ENCODE measurements at regions not wholly inside any gene's neighbourhood (a gene's known extent, or its start where the extent isn't known, plus 50 kb on each side); places are given as distances from the start of the nearest gene placed in this dataset.

DNA sequence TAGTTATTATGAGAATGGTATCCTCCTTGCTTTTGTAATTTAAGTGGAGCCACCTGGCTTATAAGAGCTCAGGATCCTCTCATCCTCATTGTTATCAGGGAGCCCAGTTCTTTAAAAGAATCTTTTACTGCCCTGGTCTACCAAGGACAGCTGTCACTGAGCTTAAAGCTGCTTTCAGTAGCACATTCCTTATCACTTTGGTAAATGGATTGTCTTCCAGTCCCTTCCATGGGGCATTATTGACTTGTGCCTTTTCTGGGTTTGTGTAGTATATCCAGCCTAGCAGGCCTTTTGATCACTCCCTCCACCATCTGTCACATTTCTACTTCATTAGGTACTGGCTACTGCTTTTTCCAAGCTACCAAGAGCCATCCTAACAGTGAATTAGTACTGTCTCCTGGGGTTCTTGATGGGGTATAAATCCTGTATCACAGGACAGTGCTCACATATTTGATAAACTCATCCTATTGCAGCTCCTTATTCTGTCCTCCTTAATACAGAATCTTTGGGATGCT, 208.9 kb downstream of the TMEM26 start:
- Histone ChIP-seq H2BK120ac (ENCODE audit: insufficient read depth, low read length, poor library complexity) (no peak overlapping the region), H3K27ac (ENCODE audit: low read depth, low read length) (no peak overlapping the region), H4K8ac (ENCODE audit: low read depth, low read length) (no peak overlapping the region), H3K4me1 (ENCODE audit: control insufficient read depth in 1 of 2, insufficient read depth in 2 of 2, low read length in 2 of 2) (no peaks in the 10 kb centered on the region), H3K9ac (ENCODE audit: low read length) (no peak overlapping the region), H3K18ac (ENCODE audit: low read length) (no peak overlapping the region), H3K79me1 (ENCODE audit: low read length) (no peaks in the 10 kb centered on the region), H3K4me2 (ENCODE audit: low read length) (no peak overlapping the region), H2BK5ac (ENCODE audit: low read depth, low read length, poor library complexity) (no peak overlapping the region), H2BK12ac (ENCODE audit: low read length) (no peak overlapping the region), H2AK5ac (ENCODE audit: low read length) (no peak overlapping the region), H3K36me3 (ENCODE audit: control insufficient read depth in 1 of 2, insufficient read depth in 2 of 2, low read length in 2 of 2) (no peaks in the 10 kb centered on the region), H3K4me3 (ENCODE audit: low read depth, low read length) (no peak overlapping the region), H4K91ac (ENCODE audit: low read depth, low read length) (no peak overlapping the region), H3K14ac (ENCODE audit: low read length) (no peak overlapping the region), H3K23ac (ENCODE audit: low read length) (no peak overlapping the region), H3K4ac (ENCODE audit: low read depth, low read length) (no peak overlapping the region), H2AFZ (ENCODE audit: insufficient read depth, low read length, poor library complexity) (no peak overlapping the region), H4K12ac (ENCODE audit: low read depth, low read length) (no peak overlapping the region), H3K27me3 (ENCODE audit: insufficient read depth, low read length) (no peaks in the 10 kb centered on the region), H3K79me2 (ENCODE audit: control insufficient read depth, insufficient read depth, low read length, poor library complexity) (no peaks in the 10 kb centered on the region), H3K9me3 (ENCODE audit: insufficient read depth, low read depth, low read length) (no peaks in the 10 kb centered on the region)
- DNase-seq, result no peak

DNA sequence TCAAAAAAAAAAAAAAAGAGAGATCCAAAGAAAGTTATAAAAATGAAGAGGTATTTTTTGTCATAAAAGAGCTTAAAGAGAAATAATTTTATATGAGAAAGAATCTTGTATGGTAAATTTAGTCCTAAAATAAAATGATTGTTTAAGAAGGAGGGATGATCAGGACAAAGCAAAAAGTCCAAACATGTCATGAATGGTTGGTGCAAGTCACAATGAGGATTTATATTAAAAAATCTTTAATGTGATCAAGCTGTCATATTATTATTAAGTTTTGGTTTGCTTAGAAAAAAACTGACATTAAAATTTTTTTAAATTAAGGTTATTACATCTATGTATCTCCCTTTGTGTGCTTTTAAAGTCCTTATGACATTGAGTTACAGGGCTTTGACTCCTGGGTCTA, 220.4 kb downstream of the TMEM26 start:
- Histone ChIP-seq H2BK12ac (ENCODE audit: low read length) (no peak overlapping the region), H3K36me3 (ENCODE audit: control insufficient read depth in 1 of 2, insufficient read depth in 2 of 2, low read length in 2 of 2) (no peaks in the 10 kb centered on the region), H4K91ac (ENCODE audit: low read depth, low read length) (no peak overlapping the region), H4K8ac (ENCODE audit: low read depth, low read length) (no peak overlapping the region), H3K4ac (ENCODE audit: low read depth, low read length) (no peak overlapping the region), H3K14ac (ENCODE audit: low read length) (no peak overlapping the region), H3K79me1 (ENCODE audit: low read length) (no peaks in the 10 kb centered on the region), H3K4me2 (ENCODE audit: low read length) (no peak overlapping the region), H3K27me3 (ENCODE audit: insufficient read depth, low read length) (no peaks in the 10 kb centered on the region), H2AFZ (ENCODE audit: insufficient read depth, low read length, poor library complexity) (no peak overlapping the region), H2AK5ac (ENCODE audit: low read length) (no peak overlapping the region), H3K4me3 (ENCODE audit: low read depth, low read length) (no peak overlapping the region), H2BK120ac (ENCODE audit: insufficient read depth, low read length, poor library complexity) (no peak overlapping the region), H3K9ac (ENCODE audit: low read length) (no peak overlapping the region), H3K79me2 (ENCODE audit: control insufficient read depth, insufficient read depth, low read length, poor library complexity) (no peaks in the 10 kb centered on the region), H4K12ac (ENCODE audit: low read depth, low read length) (no peak overlapping the region), H2BK5ac (ENCODE audit: low read depth, low read length, poor library complexity) (no peak overlapping the region), H3K4me1 (ENCODE audit: control insufficient read depth in 1 of 2, insufficient read depth in 2 of 2, low read length in 2 of 2) (no peaks in the 10 kb centered on the region), H3K9me3 (ENCODE audit: insufficient read depth, low read depth, low read length) (peaks cover 3% of the 10 kb centered on the region), H3K27ac (ENCODE audit: low read depth, low read length) (no peak overlapping the region), H3K23ac (ENCODE audit: low read length) (no peak overlapping the region), H3K18ac (ENCODE audit: low read length) (no peak overlapping the region)
- no peak for DNase-seq

DNA sequence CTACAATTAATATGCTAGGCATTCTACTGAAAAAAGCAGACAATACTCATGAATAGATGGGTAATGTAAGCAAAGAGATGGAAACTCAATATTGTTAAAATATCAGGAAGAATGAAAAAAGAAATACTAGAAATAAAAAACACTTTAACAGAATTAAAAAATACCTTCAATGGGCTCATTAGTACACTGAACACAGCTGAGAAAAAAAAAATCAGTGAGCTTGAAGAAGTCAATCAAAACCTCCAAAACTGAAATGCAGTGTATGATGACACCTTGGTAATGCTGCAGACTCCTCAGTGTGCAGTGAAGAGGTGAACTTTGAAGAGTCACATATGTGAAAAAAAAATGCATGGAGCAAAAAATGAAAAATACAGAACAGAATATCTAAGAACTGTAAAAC, 227.2 kb downstream of the TMEM26 start:
- Histone ChIP-seq H3K18ac (ENCODE audit: low read length) (no peak overlapping the region), H4K91ac (ENCODE audit: low read depth, low read length) (no peak overlapping the region)

DNA sequence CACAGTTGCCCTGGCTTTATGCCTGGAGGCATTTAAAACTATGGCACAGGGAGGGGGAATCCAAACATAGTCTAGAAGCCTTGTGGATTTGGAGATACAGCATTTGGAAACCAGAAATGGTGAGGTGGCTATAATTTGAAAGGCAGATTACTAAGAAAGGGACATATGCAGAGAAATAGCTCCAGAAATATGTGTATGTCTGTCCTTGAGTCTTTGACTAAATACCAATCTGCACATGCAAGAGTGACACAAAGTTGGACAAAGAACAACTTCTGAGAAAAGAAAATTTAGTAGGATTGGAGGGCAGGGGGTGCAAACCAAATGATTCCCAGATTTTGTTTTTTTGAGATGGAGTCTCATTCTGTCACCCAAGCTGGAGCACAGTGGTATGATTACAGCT, 229.6 kb downstream of the TMEM26 start:
- Histone ChIP-seq H3K18ac (ENCODE audit: low read length) (no peak overlapping the region), H3K14ac (ENCODE audit: low read length) (no peak overlapping the region), H3K4me3 (ENCODE audit: low read depth, low read length) (no peak overlapping the region), H3K23ac (ENCODE audit: low read length) (no peak overlapping the region), H4K12ac (ENCODE audit: low read depth, low read length) (no peak overlapping the region), H2AFZ (ENCODE audit: insufficient read depth, low read length, poor library complexity) (no peak overlapping the region), H3K36me3 (ENCODE audit: control insufficient read depth in 1 of 2, insufficient read depth in 2 of 2, low read length in 2 of 2) (no peaks in the 10 kb centered on the region), H2BK12ac (ENCODE audit: low read length) (no peak overlapping the region), H3K79me2 (ENCODE audit: control insufficient read depth, insufficient read depth, low read length, poor library complexity) (no peaks in the 10 kb centered on the region), H2AK5ac (ENCODE audit: low read length) (no peak overlapping the region), H2BK5ac (ENCODE audit: low read depth, low read length, poor library complexity) (no peak overlapping the region), H4K91ac (ENCODE audit: low read depth, low read length) (no peak overlapping the region), H3K4me1 (ENCODE audit: control insufficient read depth in 1 of 2, insufficient read depth in 2 of 2, low read length in 2 of 2) (no peaks in the 10 kb centered on the region), H3K4me2 (ENCODE audit: low read length) (no peak overlapping the region), H4K8ac (ENCODE audit: low read depth, low read length) (no peak overlapping the region), H3K9me3 (ENCODE audit: insufficient read depth, low read depth, low read length) (peaks cover 4% of the 10 kb centered on the region), H3K27ac (ENCODE audit: low read depth, low read length) (no peak overlapping the region), H2BK120ac (ENCODE audit: insufficient read depth, low read length, poor library complexity) (no peak overlapping the region), H3K27me3 (ENCODE audit: insufficient read depth, low read length) (no peaks in the 10 kb centered on the region), H3K79me1 (ENCODE audit: low read length) (no peaks in the 10 kb centered on the region), H3K4ac (ENCODE audit: low read depth, low read length) (no peak overlapping the region), H3K9ac (ENCODE audit: low read length) (no peak overlapping the region)
- DNase-seq, result no peak

More for the DNA sequence above, 227.2 kb downstream of the TMEM26 start:
- Histone ChIP-seq H3K27ac (ENCODE audit: low read depth, low read length) (no peak overlapping the region), H2BK5ac (ENCODE audit: low read depth, low read length, poor library complexity) (no peak overlapping the region), H3K4me3 (ENCODE audit: low read depth, low read length) (no peak overlapping the region), H3K4ac (ENCODE audit: low read depth, low read length) (no peak overlapping the region), H3K79me1 (ENCODE audit: low read length) (no peaks in the 10 kb centered on the region), H3K9ac (ENCODE audit: low read length) (no peak overlapping the region), H4K8ac (ENCODE audit: low read depth, low read length) (no peak overlapping the region), H3K4me2 (ENCODE audit: low read length) (no peak overlapping the region), H3K36me3 (ENCODE audit: control insufficient read depth in 1 of 2, insufficient read depth in 2 of 2, low read length in 2 of 2) (no peaks in the 10 kb centered on the region), H2BK120ac (ENCODE audit: insufficient read depth, low read length, poor library complexity) (no peak overlapping the region), H3K27me3 (ENCODE audit: insufficient read depth, low read length) (no peaks in the 10 kb centered on the region), H2AK5ac (ENCODE audit: low read length) (no peak overlapping the region), H4K12ac (ENCODE audit: low read depth, low read length) (no peak overlapping the region), H3K23ac (ENCODE audit: low read length) (no peak overlapping the region), H2AFZ (ENCODE audit: insufficient read depth, low read length, poor library complexity) (no peak overlapping the region), H3K4me1 (ENCODE audit: control insufficient read depth in 1 of 2, insufficient read depth in 2 of 2, low read length in 2 of 2) (no peaks in the 10 kb centered on the region), H3K79me2 (ENCODE audit: control insufficient read depth, insufficient read depth, low read length, poor library complexity) (no peaks in the 10 kb centered on the region), H2BK12ac (ENCODE audit: low read length) (no peak overlapping the region), H3K9me3 (ENCODE audit: insufficient read depth, low read depth, low read length) (peaks cover 4% of the 10 kb centered on the region), H3K14ac (ENCODE audit: low read length) (no peak overlapping the region)
- DNase-seq, result no peak

DNA sequence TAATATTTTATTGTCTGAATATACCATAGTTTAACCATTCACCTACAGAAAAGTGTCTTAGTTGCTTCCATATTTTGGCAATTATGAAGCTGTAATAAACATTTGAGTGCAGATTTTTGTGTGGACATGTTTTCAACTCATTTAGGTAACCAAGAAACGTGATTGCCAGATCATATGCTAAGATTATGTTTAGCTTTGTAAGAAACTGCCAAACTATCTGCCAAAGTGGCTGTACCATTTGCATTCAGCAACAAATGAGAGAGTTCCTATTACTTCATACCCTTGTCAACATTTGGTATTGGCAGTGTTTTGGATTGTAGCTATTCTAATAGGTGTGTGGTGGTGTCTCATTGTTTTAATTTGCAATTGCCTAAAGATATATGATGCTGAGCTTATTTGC, 233.5 kb downstream of the TMEM26 start:
- H3K18ac ChIP-seq (ENCODE audit: low read length), result no peak overlapping the region
- H3K27ac ChIP-seq (ENCODE audit: low read depth, low read length), result no peak overlapping the region
- no peak overlapping the region for H2BK5ac ChIP-seq (ENCODE audit: low read depth, low read length, poor library complexity)
- H3K4ac ChIP-seq (ENCODE audit: low read depth, low read length), result no peak overlapping the region
- no peaks in the 10 kb centered on the region for H3K9me3 ChIP-seq (ENCODE audit: insufficient read depth, low read depth, low read length)
- H2BK12ac ChIP-seq (ENCODE audit: low read length), result no peak overlapping the region
- no peak overlapping the region for H4K12ac ChIP-seq (ENCODE audit: low read depth, low read length)
- no peak overlapping the region for H3K14ac ChIP-seq (ENCODE audit: low read length)
- no peak overlapping the region for H3K4me3 ChIP-seq (ENCODE audit: low read depth, low read length)
- no peak overlapping the region for H2AK5ac ChIP-seq (ENCODE audit: low read length)
- H3K27me3 ChIP-seq (ENCODE audit: insufficient read depth, low read length), result no peaks in the 10 kb centered on the region
- no peaks in the 10 kb centered on the region for H3K36me3 ChIP-seq (ENCODE audit: control insufficient read depth in 1 of 2, insufficient read depth in 2 of 2, low read length in 2 of 2)
- no peak overlapping the region for H4K8ac ChIP-seq (ENCODE audit: low read depth, low read length)
- no peak overlapping the region for H3K9ac ChIP-seq (ENCODE audit: low read length)
- no peak overlapping the region for H4K91ac ChIP-seq (ENCODE audit: low read depth, low read length)
- no peaks in the 10 kb centered on the region for H3K4me1 ChIP-seq (ENCODE audit: control insufficient read depth in 1 of 2, insufficient read depth in 2 of 2, low read length in 2 of 2)
- no peaks in the 10 kb centered on the region for H3K79me1 ChIP-seq (ENCODE audit: low read length)
- H2AFZ ChIP-seq (ENCODE audit: insufficient read depth, low read length, poor library complexity), result no peak overlapping the region
- DNase-seq, result no peak
- no peak overlapping the region for H3K4me2 ChIP-seq (ENCODE audit: low read length)
- WGBS (ENCODE audit: extremely low coverage, insufficient coverage, insufficient read length), result no CpG with 5 or more reads among the region's 1 CpG
- no peaks in the 10 kb centered on the region for H3K79me2 ChIP-seq (ENCODE audit: control insufficient read depth, insufficient read depth, low read length, poor library complexity)
- no peak overlapping the region for H2BK120ac ChIP-seq (ENCODE audit: insufficient read depth, low read length, poor library complexity)
- H3K23ac ChIP-seq (ENCODE audit: low read length), result no peak overlapping the region

All from trophoblast cell (in vitro differentiated cells and primary cell).